HL-60 (cell line): ENCODE measurements at regions not wholly inside any gene's neighbourhood (a gene's known extent, or its start where the extent isn't known, plus 50 kb on each side); places are given as distances from the start of the nearest gene placed in this dataset.

Source experiments
- DNase-seq, 2 experiments: peaks; one replicate each; pipeline ENCODE4 v3.0.0-alpha.2; 2010 to 2020; ENCODE audit warnings: low read depth in 1 of 2, low spot score in 1 of 2
- H3K27ac ChIP-seq: fragments of 250-450 bp; sonication (Bioruptor Pico); replicated peaks from 2 replicates; pipeline ENCODE4 v1.5.1; 2020; ENCODE audit warnings: mild to moderate bottlenecking, moderate library complexity
- H3K27me3 ChIP-seq: fragments of 250-450 bp; sonication (Bioruptor Pico); 2 replicates; pipeline ENCODE4 v1.5.1; 2021; ENCODE audit warnings: mild to moderate bottlenecking, moderate library complexity; ENCODE audit not compliant: insufficient read depth, poor library complexity, severe bottlenecking
- H3K4me3 ChIP-seq: replicated peaks from 2 replicates; pipeline ENCODE4 v1.5.1; 2011; ENCODE audit warnings: mild to moderate bottlenecking, control low read depth, low read length; ENCODE audit not compliant: insufficient read depth
- GABPA ChIP-seq: IDR thresholded peaks from 2 replicates; pipeline ENCODE4 v1.6.1; 2012; ENCODE audit warnings: low read depth
- POLR2AphosphoS5 ChIP-seq: IDR thresholded peaks from 2 replicates; pipeline ENCODE4 v1.6.1; 2012; ENCODE audit warnings: low read depth
- SPI1 ChIP-seq: IDR thresholded peaks from 2 replicates; pipeline ENCODE4 v1.6.1; 2012; ENCODE audit warnings: low read depth, mild to moderate bottlenecking, borderline replicate concordance
- TF ChIP-seq, protein P1 (sequence below): IDR thresholded peaks from one replicate; pipeline ENCODE4 v1.5.1; 2011; ENCODE audit warnings: low read length, control low read depth, inconsistent platforms; ENCODE audit not compliant: insufficient read depth
- TF ChIP-seq, protein P2 (sequence below): IDR thresholded peaks from 2 replicates; pipeline ENCODE4 v1.6.1; 2012; ENCODE audit warnings: low read depth; ENCODE audit not compliant: insufficient replicate concordance

GRCh38 chr14:35987731-35988130, 161.6 kb downstream of the BRMS1L start:
- DNase-seq, result no peak
- Histone ChIP-seq H3K27ac (no peak overlapping the region), H3K27me3 (no peaks in the 10 kb centered on the region), H3K4me3 (no peak overlapping the region)
- TF ChIP-seq POLR2AphosphoS5 (no peak), GABPA (no peak)

- Histone ChIP-seq H3K27ac (no peak overlapping the region), H3K27me3 (no peaks in the 10 kb centered on the region), H3K4me3 (no peak overlapping the region)
- TF ChIP-seq, protein P1, sequence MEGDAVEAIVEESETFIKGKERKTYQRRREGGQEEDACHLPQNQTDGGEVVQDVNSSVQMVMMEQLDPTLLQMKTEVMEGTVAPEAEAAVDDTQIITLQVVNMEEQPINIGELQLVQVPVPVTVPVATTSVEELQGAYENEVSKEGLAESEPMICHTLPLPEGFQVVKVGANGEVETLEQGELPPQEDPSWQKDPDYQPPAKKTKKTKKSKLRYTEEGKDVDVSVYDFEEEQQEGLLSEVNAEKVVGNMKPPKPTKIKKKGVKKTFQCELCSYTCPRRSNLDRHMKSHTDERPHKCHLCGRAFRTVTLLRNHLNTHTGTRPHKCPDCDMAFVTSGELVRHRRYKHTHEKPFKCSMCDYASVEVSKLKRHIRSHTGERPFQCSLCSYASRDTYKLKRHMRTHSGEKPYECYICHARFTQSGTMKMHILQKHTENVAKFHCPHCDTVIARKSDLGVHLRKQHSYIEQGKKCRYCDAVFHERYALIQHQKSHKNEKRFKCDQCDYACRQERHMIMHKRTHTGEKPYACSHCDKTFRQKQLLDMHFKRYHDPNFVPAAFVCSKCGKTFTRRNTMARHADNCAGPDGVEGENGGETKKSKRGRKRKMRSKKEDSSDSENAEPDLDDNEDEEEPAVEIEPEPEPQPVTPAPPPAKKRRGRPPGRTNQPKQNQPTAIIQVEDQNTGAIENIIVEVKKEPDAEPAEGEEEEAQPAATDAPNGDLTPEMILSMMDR, result no peak
- no peak for TF ChIP-seq GABPA
- TF ChIP-seq, protein P2, sequence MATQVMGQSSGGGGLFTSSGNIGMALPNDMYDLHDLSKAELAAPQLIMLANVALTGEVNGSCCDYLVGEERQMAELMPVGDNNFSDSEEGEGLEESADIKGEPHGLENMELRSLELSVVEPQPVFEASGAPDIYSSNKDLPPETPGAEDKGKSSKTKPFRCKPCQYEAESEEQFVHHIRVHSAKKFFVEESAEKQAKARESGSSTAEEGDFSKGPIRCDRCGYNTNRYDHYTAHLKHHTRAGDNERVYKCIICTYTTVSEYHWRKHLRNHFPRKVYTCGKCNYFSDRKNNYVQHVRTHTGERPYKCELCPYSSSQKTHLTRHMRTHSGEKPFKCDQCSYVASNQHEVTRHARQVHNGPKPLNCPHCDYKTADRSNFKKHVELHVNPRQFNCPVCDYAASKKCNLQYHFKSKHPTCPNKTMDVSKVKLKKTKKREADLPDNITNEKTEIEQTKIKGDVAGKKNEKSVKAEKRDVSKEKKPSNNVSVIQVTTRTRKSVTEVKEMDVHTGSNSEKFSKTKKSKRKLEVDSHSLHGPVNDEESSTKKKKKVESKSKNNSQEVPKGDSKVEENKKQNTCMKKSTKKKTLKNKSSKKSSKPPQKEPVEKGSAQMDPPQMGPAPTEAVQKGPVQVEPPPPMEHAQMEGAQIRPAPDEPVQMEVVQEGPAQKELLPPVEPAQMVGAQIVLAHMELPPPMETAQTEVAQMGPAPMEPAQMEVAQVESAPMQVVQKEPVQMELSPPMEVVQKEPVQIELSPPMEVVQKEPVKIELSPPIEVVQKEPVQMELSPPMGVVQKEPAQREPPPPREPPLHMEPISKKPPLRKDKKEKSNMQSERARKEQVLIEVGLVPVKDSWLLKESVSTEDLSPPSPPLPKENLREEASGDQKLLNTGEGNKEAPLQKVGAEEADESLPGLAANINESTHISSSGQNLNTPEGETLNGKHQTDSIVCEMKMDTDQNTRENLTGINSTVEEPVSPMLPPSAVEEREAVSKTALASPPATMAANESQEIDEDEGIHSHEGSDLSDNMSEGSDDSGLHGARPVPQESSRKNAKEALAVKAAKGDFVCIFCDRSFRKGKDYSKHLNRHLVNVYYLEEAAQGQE, result no peak
- no peak for TF ChIP-seq POLR2AphosphoS5
- TF ChIP-seq SPI1, result no peak
- peak in 1 of 2 experiments; percentile 73 for DNase-seq
Observed at GRCh38 chr14:35986219-35986573, 160.1 kb downstream of the BRMS1L start.

- Histone ChIP-seq H3K4me3 (no peak overlapping the region), H3K27ac (no peak overlapping the region), H3K27me3 (no peaks in the 10 kb centered on the region)
- TF ChIP-seq, protein P1, result no peak
- TF ChIP-seq SPI1 (no peak), POLR2AphosphoS5 (no peak), GABPA (no peak)
- TF ChIP-seq, protein P2, result no peak
- DNase-seq, result no peak
Observed at GRCh38 chr14:35985474-35986218, 159.5 kb downstream of the BRMS1L start.

DNA sequence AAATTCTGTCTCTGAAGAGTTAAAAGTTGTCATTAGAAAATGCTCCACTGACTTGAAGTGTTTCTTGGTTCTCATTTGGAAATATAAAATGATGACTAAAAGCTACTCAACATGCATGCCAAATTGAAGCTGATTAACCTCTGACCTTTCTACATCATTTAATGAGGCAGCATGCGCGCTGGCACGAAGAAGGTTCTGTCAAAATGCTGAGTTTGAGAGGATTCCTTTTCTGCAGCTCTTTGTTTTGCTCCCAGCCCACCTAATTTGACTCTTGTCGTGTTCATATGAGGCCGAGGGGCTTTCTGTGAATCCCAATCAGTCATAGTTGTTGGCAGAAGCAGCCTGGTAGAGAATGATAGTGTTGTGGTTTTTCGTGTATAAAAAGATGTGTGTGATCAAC, 153.4 kb downstream of the BRMS1L start:
- Histone ChIP-seq H3K27me3 (no peaks in the 10 kb centered on the region), H3K4me3 (no peak overlapping the region), H3K27ac (no peak overlapping the region)
- DNase-seq, result no peak
- TF ChIP-seq, protein P1, result no peak
